Ishikawa (cell line): ENCODE measurements at regions not wholly inside any gene's neighbourhood (a gene's known extent, or its start where the extent isn't known, plus 50 kb on each side); places are given as distances from the start of the nearest gene placed in this dataset.

Experiments
- EGR1 ChIP-seq: IDR thresholded peaks from 2 replicates; pipeline ENCODE4 v1.6.1; 2012
- REST ChIP-seq: IDR thresholded peaks from 2 replicates; pipeline ENCODE4 v1.6.1; 2012; ENCODE audit warnings: low read depth, mild to moderate bottlenecking

GRCh38 chr13:73717632-73718031 is 416.6 kb downstream of the KLF12 start:
- TF ChIP-seq EGR1, result no peak
- no peak for TF ChIP-seq REST
